SK-N-SH (cell line): ENCODE measurements at regions not wholly inside any gene's neighbourhood (a gene's known extent, or its start where the extent isn't known, plus 50 kb on each side); places are given as distances from the start of the nearest gene placed in this dataset.

Experiments
- CTCF ChIA-PET: fragments of 300-600, 350-600 bp; formaldehyde crosslinking; extraction: SDS; loops from one replicate; lab custom pipeline; 2021; lab: Yijun Ruan, JAX
- POLR2A ChIA-PET: fragments of 350-600 bp; sonication (Branson Sonifier 250); formaldehyde crosslinking; extraction: SDS; loops from one replicate; lab custom pipeline; 2020; ENCODE audit warnings: antibody characterized with exemption, inconsistent platforms; lab: Yijun Ruan, JAX
- DNase-seq: peaks from one replicate; pipeline ENCODE4 v3.0.0; 2012
- H2AFZ ChIP-seq: fragments of 200-600 bp; sonication (generic); 2 replicates; pipeline ENCODE4 v1.8.1; 2016; ENCODE audit warnings: antibody characterized with exemption, mild to moderate bottlenecking, low read depth
- H3F3A ChIP-seq: fragments of 200-600 bp; sonication (generic); replicated peaks from 2 replicates; pipeline ENCODE3; 2016; ENCODE audit warnings: antibody characterized with exemption, mild to moderate bottlenecking; ENCODE audit not compliant: insufficient read depth
- H3K27ac ChIP-seq, 2 experiments: fragments of 200-500 bp in 1 of 2; fragments of 200-600 bp in 1 of 2; sonication (Bioruptor generic) in 1 of 2; sonication (generic), shearing (Covaris generic) in 1 of 2; 2 replicates each; pipeline versions ENCODE4 v1.5.1 to v1.6.1; 2014 to 2016; ENCODE audit warnings: low read depth in 2 of 2, inconsistent platforms in 1 of 2, low read length in 1 of 2, mild to moderate bottlenecking in 1 of 2, mixed read lengths in 1 of 2
- H3K27me3 ChIP-seq: fragments of 200-600 bp; sonication (generic), shearing (Covaris generic); 2 replicates; pipeline ENCODE4 v1.6.1; 2016; ENCODE audit warnings: mixed run types; ENCODE audit not compliant: insufficient read depth
- H3K36me3 ChIP-seq, 2 experiments: fragments of 200-500 bp in 1 of 2; fragments of 200-600 bp in 1 of 2; sonication (Bioruptor generic) in 1 of 2; sonication (generic) in 1 of 2; replicated peaks in 1 of 2; 2 replicates each; pipeline versions ENCODE3 to v1.5.1; 2014 to 2016; ENCODE audit warnings: low read length in 1 of 2, mild to moderate bottlenecking in 1 of 2; ENCODE audit not compliant: insufficient read depth in 2 of 2, control insufficient read depth in 1 of 2
- H3K4me1 ChIP-seq, 2 experiments: fragments of 200-500 bp in 1 of 2; fragments of 200-600 bp in 1 of 2; sonication (Bioruptor generic) in 1 of 2; sonication (generic), shearing (Covaris generic) in 1 of 2; 2 replicates each; pipeline versions ENCODE4 v1.5.1 to v1.6.1; 2014 to 2016; ENCODE audit warnings: low read depth in 1 of 2, low read length in 1 of 2, mixed run types in 1 of 2; ENCODE audit not compliant: insufficient read depth in 2 of 2, control insufficient read depth in 1 of 2
- H3K4me2 ChIP-seq: fragments of 200-600 bp; sonication (generic), shearing (Covaris generic); 2 replicates; pipeline ENCODE4 v1.6.1; 2017; ENCODE audit warnings: mixed run types
- H3K4me3 ChIP-seq, 2 experiments: fragments of 200-500 bp in 1 of 2; fragments of 200-600 bp in 1 of 2; sonication (Bioruptor generic) in 1 of 2; sonication (generic), shearing (Covaris generic) in 1 of 2; 2 replicates each; pipeline versions ENCODE4 v1.5.1 to v1.8.1; 2014 to 2016; ENCODE audit warnings: low read depth in 2 of 2, inconsistent platforms in 1 of 2, low read length in 1 of 2, mild to moderate bottlenecking in 1 of 2, mixed read lengths in 1 of 2, moderate library complexity in 1 of 2
- H3K79me2 ChIP-seq: fragments of 200-600 bp; sonication (generic); 2 replicates; pipeline ENCODE4 v1.8.1; 2017; ENCODE audit warnings: mild to moderate bottlenecking; ENCODE audit not compliant: insufficient read depth
- H3K9ac ChIP-seq: fragments of 200-600 bp; sonication (generic); 2 replicates; pipeline ENCODE4 v1.6.1; 2017; ENCODE audit warnings: mixed run types
- H3K9me2 ChIP-seq: fragments of 200-600 bp; sonication (generic); 2 replicates; pipeline ENCODE4 v1.6.1; 2017; ENCODE audit warnings: mixed run types
- H3K9me3 ChIP-seq: fragments of 200-600 bp; sonication (generic); 2 replicates; pipeline ENCODE4 v1.6.1; 2017; ENCODE audit warnings: mixed run types, mild to moderate bottlenecking, moderate library complexity
- H4K20me1 ChIP-seq: fragments of 200-600 bp; sonication (generic); 2 replicates; pipeline ENCODE4 v1.6.1; 2017; ENCODE audit warnings: mild to moderate bottlenecking, mixed run types; ENCODE audit not compliant: insufficient read depth
- CHD2 ChIP-seq: fragments of 150-350 bp; IDR thresholded peaks from 2 replicates; pipeline ENCODE4 v1.6.1; 2018; ENCODE audit warnings: low read length; ENCODE audit not compliant: partially characterized antibody
- ELF1 ChIP-seq: IDR thresholded peaks from 2 replicates; pipeline ENCODE4 v1.4.0; 2012
- EP300 ChIP-seq, 2 experiments: IDR thresholded peaks; 2 replicates each; pipeline versions ENCODE4 v1.4.0 to v1.6.1; 2012; ENCODE audit warnings: borderline replicate concordance in 1 of 2, low read depth in 1 of 2, low read length in 1 of 2
- FOSL2 ChIP-seq: IDR thresholded peaks from 2 replicates; pipeline ENCODE4 v1.4.0; 2012; ENCODE audit warnings: low read depth, mild to moderate bottlenecking, moderate library complexity, borderline replicate concordance
- GABPA ChIP-seq: IDR thresholded peaks from 2 replicates; pipeline ENCODE4 v1.4.0; 2012; ENCODE audit warnings: low read depth, mild to moderate bottlenecking
- JUND ChIP-seq: IDR thresholded peaks from 2 replicates; pipeline ENCODE4 v1.4.0; 2012
- MEF2A ChIP-seq: IDR thresholded peaks from 2 replicates; pipeline ENCODE4 v1.4.0; 2012; ENCODE audit warnings: low read depth, borderline replicate concordance
- MXI1 ChIP-seq: IDR thresholded peaks from 2 replicates; pipeline ENCODE4 v1.6.1; 2012; ENCODE audit warnings: mild to moderate bottlenecking, low read depth, low read length, improper control_type of control experiment
- POLR2AphosphoS5 ChIP-seq: IDR thresholded peaks from 2 replicates; pipeline ENCODE4 v1.6.1; 2012; ENCODE audit warnings: low read depth, low read length
- RAD21 ChIP-seq: IDR thresholded peaks from 2 replicates; pipeline ENCODE4 v1.6.1; 2012; ENCODE audit warnings: mild to moderate bottlenecking, low read length
- RCOR1 ChIP-seq: fragments of 150-350 bp; IDR thresholded peaks from 2 replicates; pipeline ENCODE4 v1.6.1; 2017; ENCODE audit warnings: antibody characterized with exemption, low read length
- TCF12 ChIP-seq: IDR thresholded peaks from 2 replicates; pipeline ENCODE4 v1.4.0; 2012
- USF1 ChIP-seq: IDR thresholded peaks from 2 replicates; pipeline ENCODE4 v1.4.0; 2012; ENCODE audit warnings: low read depth, borderline replicate concordance
- WGBS: methylation state at CpG from one replicate; pipeline ENCODE4 v1.1.6; 2017; ENCODE audit warnings: low lambda C conversion rate; 5-methylcytosine and 5-hydroxymethylcytosine counted together
- TF ChIP-seq, protein P1 (sequence below): IDR thresholded peaks from 2 replicates; pipeline ENCODE4 v1.4.0; 2012; ENCODE audit warnings: low read depth
- TF ChIP-seq, protein P2 (sequence below): IDR thresholded peaks from 2 replicates; pipeline ENCODE4; 2012

- no peak overlapping the region for H3K9ac ChIP-seq
- CTCF ChIA-PET = interaction anchor here (1.1 to 1.6 kb wide), 2 partner anchors 121 to 128 kb away, joined by 3 to 4 read pairs; no protein-coding TSS in a partner anchor
- no peak overlapping the region for H2AFZ ChIP-seq
- H3K4me1 ChIP-seq = peaks cover 0 to 14% of the 10 kb centered on the region in 2 experiments; a peak in 1 of 4 replicates
- H3K79me2 ChIP-seq = no peaks in the 10 kb centered on the region
- no peaks in the 10 kb centered on the region for H4K20me1 ChIP-seq
- peak overlapping the region; percentile 24; the same call in 1 of the 2 replicates for H3K4me2 ChIP-seq
- TF ChIP-seq FOSL2 = peak; percentile 89
- no peak for TF ChIP-seq RCOR1
- TF ChIP-seq, protein P1, sequence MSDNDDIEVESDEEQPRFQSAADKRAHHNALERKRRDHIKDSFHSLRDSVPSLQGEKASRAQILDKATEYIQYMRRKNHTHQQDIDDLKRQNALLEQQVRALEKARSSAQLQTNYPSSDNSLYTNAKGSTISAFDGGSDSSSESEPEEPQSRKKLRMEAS = peak; percentile 25; the same call in 1 of the 2 replicates
- TF ChIP-seq, protein P2, sequence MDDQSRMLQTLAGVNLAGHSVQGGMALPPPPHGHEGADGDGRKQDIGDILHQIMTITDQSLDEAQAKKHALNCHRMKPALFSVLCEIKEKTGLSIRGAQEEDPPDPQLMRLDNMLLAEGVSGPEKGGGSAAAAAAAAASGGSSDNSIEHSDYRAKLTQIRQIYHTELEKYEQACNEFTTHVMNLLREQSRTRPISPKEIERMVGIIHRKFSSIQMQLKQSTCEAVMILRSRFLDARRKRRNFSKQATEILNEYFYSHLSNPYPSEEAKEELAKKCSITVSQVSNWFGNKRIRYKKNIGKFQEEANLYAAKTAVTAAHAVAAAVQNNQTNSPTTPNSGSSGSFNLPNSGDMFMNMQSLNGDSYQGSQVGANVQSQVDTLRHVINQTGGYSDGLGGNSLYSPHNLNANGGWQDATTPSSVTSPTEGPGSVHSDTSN = peak; percentile 51
- TF ChIP-seq JUND = peak; percentile 67
- TF ChIP-seq MXI1 = no peak
- TF ChIP-seq TCF12 = peak; percentile 62
- 0 out of 4 replicates have a peak, but pooled peaks of 1 of the 2 experiments have one; percentile 22 for TF ChIP-seq EP300 (IDR thresholded peaks at IDR 0.05; ENCODE audit: borderline replicate concordance in 1 of 2, low read depth in 1 of 2, low read length in 1 of 2)
- H3K9me3 ChIP-seq = no peaks in the 10 kb centered on the region
- H3K27ac ChIP-seq = peak overlapping the region in 1 of 2 experiments; percentile 59; a peak in 2 of 4 replicates
- H3K27me3 ChIP-seq = no peaks in the 10 kb centered on the region
- H3K4me3 ChIP-seq = no peak overlapping the region
- H3K9me2 ChIP-seq = no peaks in the 10 kb centered on the region
- DNase-seq = no peak
- H3K36me3 ChIP-seq = no peaks in the 10 kb centered on the region
- POLR2A ChIA-PET = no interaction called here
- H3F3A ChIP-seq = peaks cover 17% of the 10 kb centered on the region
- WGBS = 71% methylated on average over 6 of the region's 6 CpGs
Measured at GRCh38 chr3:66133050-66133757, 87.6 kb upstream of the SLC25A26 start.

DNA sequence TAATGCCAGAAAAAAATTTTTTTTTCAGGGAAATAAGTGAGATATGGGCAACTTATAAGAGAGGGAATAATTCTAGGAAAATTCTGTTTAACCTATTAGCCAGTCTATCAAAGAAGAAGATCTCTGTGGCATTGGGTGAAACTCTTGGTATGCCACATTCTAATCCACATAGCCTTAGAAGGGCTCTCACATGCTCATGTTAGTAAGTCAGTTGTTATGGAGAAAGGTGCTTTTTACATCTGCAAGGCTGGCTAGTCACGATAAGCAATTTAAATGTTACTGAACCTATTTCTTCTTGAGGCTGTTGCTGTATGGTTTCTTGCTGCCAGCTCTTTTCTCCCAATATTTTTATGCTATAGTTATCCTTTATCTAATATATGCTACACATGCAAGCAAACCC lies 89.9 kb upstream of the MAGI1 start:
- Histone ChIP-seq H3K9me3 (no peaks in the 10 kb centered on the region), H3K36me3 (no peaks in the 10 kb centered on the region), H3K27me3 (no peaks in the 10 kb centered on the region), H3K4me2 (no peak overlapping the region), H3F3A (peaks cover 15% of the 10 kb centered on the region), H3K9me2 (no peaks in the 10 kb centered on the region), H3K79me2 (no peaks in the 10 kb centered on the region), H3K4me3 (no peak overlapping the region), H3K27ac (no peak overlapping the region), H4K20me1 (no peaks in the 10 kb centered on the region), H3K9ac (no peak overlapping the region), H3K4me1 (peaks cover 0 to 13% of the 10 kb centered on the region in 2 experiments; a peak in 1 of 4 replicates), H2AFZ (no peak overlapping the region)
- CTCF ChIA-PET = interaction anchor here (5.4 kb wide), 1 partner anchor 10 kb away, joined by 40 read pairs; no protein-coding TSS in a partner anchor
- POLR2A ChIA-PET = no interaction called here
- no peak for TF ChIP-seq EP300 (IDR thresholded peaks at IDR 0.05; ENCODE audit: borderline replicate concordance in 1 of 2, low read depth in 1 of 2, low read length in 1 of 2)
- TF ChIP-seq, protein P1 = no peak
- TF ChIP-seq POLR2AphosphoS5 = no peak
- no peak for TF ChIP-seq GABPA
- TF ChIP-seq CHD2 = no peak
- TF ChIP-seq RCOR1 = no peak
- no peak for TF ChIP-seq RAD21
- no peak for TF ChIP-seq MEF2A
- TF ChIP-seq USF1 = no peak
- no peak for TF ChIP-seq ELF1
- no peak for DNase-seq
- 83% methylated on average over 1 of the region's 1 CpG for WGBS
